Transverse colon (tissue), 4 donors: ENCODE measurements at regions not wholly inside any gene's neighbourhood (a gene's known extent, or its start where the extent isn't known, plus 50 kb on each side); places are given as distances from the start of the nearest gene placed in this dataset.

Experiments
- DNase-seq: peaks from one replicate; pipeline ENCODE4 v3.0.0-alpha.2; 2019
- H3K27ac ChIP-seq, 4 donors: fragments of 200-600 bp; sonication (generic); 2 replicates each; pipeline ENCODE4 v1.5.1; 2016 to 2018; ENCODE audit warnings: inconsistent platforms in 4 of 4
- H3K27me3 ChIP-seq: fragments of 200-600 bp; sonication (generic); 2 replicates; pipeline ENCODE4 v1.5.1; 2017; ENCODE audit warnings: inconsistent platforms
- H3K36me3 ChIP-seq, 4 donors: fragments of 200-600 bp; sonication (generic); 2 replicates each; pipeline ENCODE4 v1.5.1; 2017 to 2019; ENCODE audit warnings: inconsistent platforms in 4 of 4
- H3K4me1 ChIP-seq, 4 donors: fragments of 200-600 bp; sonication (generic); 2 replicates each; pipeline ENCODE4 v1.5.1; 2017 to 2020; ENCODE audit warnings: inconsistent platforms in 4 of 4
- H3K4me3 ChIP-seq, 4 donors: fragments of 200-600 bp; sonication (generic); 1 replicate in 1 of 4; 2 replicates in 3 of 4; pipeline versions ENCODE4 v1.5.1 to v1.6.1; 2017 to 2019; ENCODE audit warnings: inconsistent platforms in 4 of 4
- H3K9me3 ChIP-seq, 2 donors: fragments of 200-600 bp; sonication (generic); 2 replicates each; pipeline ENCODE4 v1.5.1; 2017 to 2019; ENCODE audit warnings: inconsistent platforms in 2 of 2
- EP300 ChIP-seq: sonication (generic); formaldehyde crosslinking; IDR thresholded peaks from one replicate; pipeline ENCODE4 v1.6.1; 2017; ENCODE audit warnings: antibody characterized with exemption, low read depth
- POLR2A ChIP-seq: fragments of 450-650 bp; IDR thresholded peaks from one replicate; pipeline ENCODE4 v1.6.1; 2016; ENCODE audit warnings: antibody characterized with exemption, mild to moderate bottlenecking, moderate library complexity
- POLR2AphosphoS5 ChIP-seq, 3 donors: sonication (generic); formaldehyde crosslinking; IDR thresholded peaks; one replicate each; pipeline ENCODE4 v1.6.1; 2016; ENCODE audit warnings: antibody characterized with exemption in 3 of 3
- WGBS, 2 donors: methylation state at CpG; one replicate each; pipeline ENCODE4 v1.1.5; 2018; ENCODE audit warnings: low coverage in 1 of 2; 5-methylcytosine and 5-hydroxymethylcytosine counted together
- in situ Hi-C, 4 donors: fragments of 200-750 bp; cut with MboI; loops; one replicate each; pipeline versions ENCODE4 v1.15.0 to v1.15.1; 2017; ENCODE audit warnings: low sequenced_read_pairs in 3 of 4, low pct_ligation_motif_present in 1 of 4, low pct_unique_long_range_greater_than_20kb in 1 of 4
- intact Hi-C: fragments of 100-400 bp; cut with DNase I; formaldehyde crosslinking; loops from one replicate; pipeline ENCODE4 v1.15.1; 2023; ENCODE audit warnings: low total_unique reads
- TF ChIP-seq, protein P1 (sequence below), 5 experiments: fragments of 200-600 bp in 3 of 5; fragments of 450-650 bp in 2 of 5; sonication (generic) in 3 of 5; IDR thresholded peaks; 1 replicate in 2 of 5; 2 replicates in 3 of 5; pipeline ENCODE4 v1.5.1; 2016 to 2017; ENCODE audit warnings: antibody characterized with exemption in 5 of 5, inconsistent platforms in 3 of 5, mild to moderate bottlenecking in 2 of 5, moderate library complexity in 1 of 5

DNA sequence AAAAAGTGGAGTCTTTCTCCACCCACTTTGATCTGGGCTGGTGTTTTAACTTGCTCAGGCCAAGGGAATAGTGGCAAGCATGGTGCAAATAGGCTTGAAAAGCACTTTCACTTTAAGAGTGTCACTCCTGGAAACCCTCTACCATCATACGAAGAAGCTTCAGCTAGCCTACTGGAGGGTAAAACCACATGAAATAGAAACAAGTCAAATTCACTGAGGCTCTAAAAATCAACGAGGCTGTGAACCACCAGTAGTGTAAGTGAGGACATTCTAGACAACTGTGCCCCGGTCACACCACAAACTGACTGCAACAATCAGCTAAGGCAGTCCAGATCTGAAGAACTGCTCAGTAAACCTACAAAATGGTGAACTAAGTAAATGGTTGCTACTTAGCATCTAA lies 2366.3 kb upstream of the C9orf72 start:
- WGBS, 2 donors, result 77 to 80% methylated on average over 1 to 3 of the region's 3 CpGs
- H3K27me3 ChIP-seq, result no peaks in the 10 kb centered on the region
- intact Hi-C loops (no loop called here), in situ Hi-C loops (no loop called here)
- TF ChIP-seq, protein P1, sequence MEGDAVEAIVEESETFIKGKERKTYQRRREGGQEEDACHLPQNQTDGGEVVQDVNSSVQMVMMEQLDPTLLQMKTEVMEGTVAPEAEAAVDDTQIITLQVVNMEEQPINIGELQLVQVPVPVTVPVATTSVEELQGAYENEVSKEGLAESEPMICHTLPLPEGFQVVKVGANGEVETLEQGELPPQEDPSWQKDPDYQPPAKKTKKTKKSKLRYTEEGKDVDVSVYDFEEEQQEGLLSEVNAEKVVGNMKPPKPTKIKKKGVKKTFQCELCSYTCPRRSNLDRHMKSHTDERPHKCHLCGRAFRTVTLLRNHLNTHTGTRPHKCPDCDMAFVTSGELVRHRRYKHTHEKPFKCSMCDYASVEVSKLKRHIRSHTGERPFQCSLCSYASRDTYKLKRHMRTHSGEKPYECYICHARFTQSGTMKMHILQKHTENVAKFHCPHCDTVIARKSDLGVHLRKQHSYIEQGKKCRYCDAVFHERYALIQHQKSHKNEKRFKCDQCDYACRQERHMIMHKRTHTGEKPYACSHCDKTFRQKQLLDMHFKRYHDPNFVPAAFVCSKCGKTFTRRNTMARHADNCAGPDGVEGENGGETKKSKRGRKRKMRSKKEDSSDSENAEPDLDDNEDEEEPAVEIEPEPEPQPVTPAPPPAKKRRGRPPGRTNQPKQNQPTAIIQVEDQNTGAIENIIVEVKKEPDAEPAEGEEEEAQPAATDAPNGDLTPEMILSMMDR (IDR thresholded peaks at IDR 0.05), result no peak
- TF ChIP-seq EP300, result no peak
- no peak for TF ChIP-seq POLR2AphosphoS5 (IDR thresholded peaks at IDR 0.05)
- no peak for TF ChIP-seq POLR2A
- H3K4me3 ChIP-seq, result no peak overlapping the region
- H3K9me3 ChIP-seq, result peaks cover 2 to 4% of the 10 kb centered on the region in 2 donors
- no peak for DNase-seq
- H3K36me3 ChIP-seq, result no peaks in the 10 kb centered on the region
- no peaks in the 10 kb centered on the region for H3K4me1 ChIP-seq
- H3K27ac ChIP-seq, result no peak overlapping the region

GRCh38 chr9:29945012-29945411 lies 2371.7 kb upstream of the C9orf72 start:
- TF ChIP-seq POLR2AphosphoS5 (IDR thresholded peaks at IDR 0.05) (no peak), POLR2A (no peak), EP300 (no peak)
- TF ChIP-seq, protein P1 (IDR thresholded peaks at IDR 0.05), result no peak
- Histone ChIP-seq H3K27ac (no peak overlapping the region), H3K4me3 (no peak overlapping the region), H3K27me3 (no peaks in the 10 kb centered on the region), H3K36me3 (no peaks in the 10 kb centered on the region), H3K9me3 (peaks cover 0 to 3% of the 10 kb centered on the region in 2 donors), H3K4me1 (no peaks in the 10 kb centered on the region)
- 89 to 100% methylated on average over 1 of the region's 1 CpG for WGBS, 2 donors
- no peak for DNase-seq
- in situ Hi-C loops, result no loop called here
- intact Hi-C loops, result no loop called here

DNA sequence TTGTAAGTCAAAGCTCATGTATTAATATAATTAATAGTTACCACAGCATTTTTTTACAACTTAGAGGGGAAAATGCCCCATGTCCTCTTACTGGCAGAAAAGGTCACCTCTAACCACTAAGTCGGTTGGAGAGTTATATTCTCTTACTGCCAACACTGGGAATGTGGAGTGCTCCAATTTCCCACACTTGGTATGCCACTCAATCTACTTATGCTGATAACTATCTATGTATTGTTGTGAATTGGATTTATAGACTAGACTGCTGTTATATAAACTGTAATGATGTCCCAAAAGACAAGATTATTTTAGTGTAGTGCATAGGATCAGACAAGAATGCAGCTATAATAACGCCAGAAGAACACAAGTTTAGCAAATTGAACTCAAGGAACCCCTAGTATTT lies 2385.2 kb upstream of the C9orf72 start:
- H3K36me3 ChIP-seq, result no peaks in the 10 kb centered on the region
- H3K27ac ChIP-seq, result no peak overlapping the region
- no peaks in the 10 kb centered on the region for H3K9me3 ChIP-seq
- 38 to 55% methylated on average over 2 of the region's 2 CpGs for WGBS, 2 donors
- no peak for DNase-seq
- in situ Hi-C loops (no loop called here), intact Hi-C loops (no loop called here)
- no peak for TF ChIP-seq POLR2A
- TF ChIP-seq, protein P1 (IDR thresholded peaks at IDR 0.05), result no peak
- TF ChIP-seq EP300, result no peak
- H3K4me1 ChIP-seq, result no peaks in the 10 kb centered on the region
- H3K27me3 ChIP-seq, result no peaks in the 10 kb centered on the region
- no peak overlapping the region for H3K4me3 ChIP-seq

GRCh38 chr9:29965834-29966233 lies 2392.6 kb upstream of the C9orf72 start:
- intact Hi-C loops (no loop called here), in situ Hi-C loops (no loop called here)
- DNase-seq, result no peak
- Histone ChIP-seq H3K27me3 (no peaks in the 10 kb centered on the region), H3K4me1 (no peaks in the 10 kb centered on the region), H3K27ac (no peak overlapping the region), H3K9me3 (no peaks in the 10 kb centered on the region), H3K36me3 (no peaks in the 10 kb centered on the region), H3K4me3 (no peak overlapping the region)
- TF ChIP-seq, protein P1 (IDR thresholded peaks at IDR 0.05), result no peak
- TF ChIP-seq EP300, result no peak
- no peak for TF ChIP-seq POLR2A
- TF ChIP-seq POLR2AphosphoS5 (IDR thresholded peaks at IDR 0.05), result no peak
- WGBS, 2 donors, result 58 to 60% methylated on average over 5 to 6 of the region's 6 CpGs
